ENCODE measurements at regions not wholly inside any gene's neighbourhood (a gene's known extent, or its start where the extent isn't known, plus 50 kb on each side); places are given as distances from the start of the nearest gene placed in this dataset.

DNA sequence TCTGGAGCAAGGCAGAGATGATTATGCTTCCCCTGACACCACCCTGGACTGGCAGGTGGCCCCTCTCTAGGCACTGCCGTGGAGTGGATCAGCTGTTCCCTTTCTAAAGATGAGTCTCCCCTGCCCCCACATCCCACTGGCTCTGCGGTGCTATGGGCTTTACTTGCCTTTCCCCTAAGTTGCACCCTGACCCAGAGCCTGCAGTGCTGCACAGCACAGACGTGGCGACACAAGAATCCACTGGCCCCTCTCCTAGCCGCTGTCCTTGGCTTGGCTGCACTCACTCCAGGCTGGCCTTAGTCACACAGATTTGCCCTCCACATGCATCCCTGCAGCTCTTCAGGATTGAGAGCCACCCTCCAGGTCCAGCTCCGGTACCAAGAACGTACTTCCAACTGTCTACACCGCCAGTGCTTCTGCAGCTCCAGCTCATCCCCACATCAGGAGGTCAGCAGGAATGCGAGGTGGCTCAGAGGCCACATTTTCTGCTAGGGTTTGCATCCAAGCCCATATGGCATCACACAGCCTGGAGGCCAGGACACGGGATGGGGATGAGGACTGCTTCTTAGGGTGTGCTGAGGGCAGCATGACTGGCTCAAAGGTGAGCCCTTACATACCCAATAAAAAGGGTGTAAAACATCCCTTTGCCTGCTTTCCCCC is 82.4 kb upstream of the RASGRF1 start:
- TF ChIP-seq SMC3 (IDR thresholded peaks at IDR 0.05; ENCODE audit: low read depth, low read length) (no peak), FOXJ3 (CRISPR knock-in tag; IDR thresholded peaks at IDR 0.05) (no peak), CTCF (IDR thresholded peaks at IDR 0.05) (no peak), EP300 (IDR thresholded peaks at IDR 0.05; ENCODE audit: borderline replicate concordance in 1 of 2, low read depth in 1 of 2, low read length in 1 of 2) (no peak), MAX (IDR thresholded peaks at IDR 0.05; ENCODE audit: low read depth) (no peak), EZH2phosphoT487 (IDR thresholded peaks at IDR 0.05; ENCODE audit: borderline replicate concordance, low read depth) (no peak), RAD21 (IDR thresholded peaks at IDR 0.05; ENCODE audit: low read length) (no peak), USF2 (IDR thresholded peaks at IDR 0.05; ENCODE audit: borderline replicate concordance, low read depth, low read length) (no peak)
- TF ChIP-seq, protein P1, sequence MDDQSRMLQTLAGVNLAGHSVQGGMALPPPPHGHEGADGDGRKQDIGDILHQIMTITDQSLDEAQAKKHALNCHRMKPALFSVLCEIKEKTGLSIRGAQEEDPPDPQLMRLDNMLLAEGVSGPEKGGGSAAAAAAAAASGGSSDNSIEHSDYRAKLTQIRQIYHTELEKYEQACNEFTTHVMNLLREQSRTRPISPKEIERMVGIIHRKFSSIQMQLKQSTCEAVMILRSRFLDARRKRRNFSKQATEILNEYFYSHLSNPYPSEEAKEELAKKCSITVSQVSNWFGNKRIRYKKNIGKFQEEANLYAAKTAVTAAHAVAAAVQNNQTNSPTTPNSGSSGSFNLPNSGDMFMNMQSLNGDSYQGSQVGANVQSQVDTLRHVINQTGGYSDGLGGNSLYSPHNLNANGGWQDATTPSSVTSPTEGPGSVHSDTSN (IDR thresholded peaks at IDR 0.05): no peak
